NK-92 treated with Interleukin-12 subunit alpha and Interleukin-12 subunit beta, amount 100 ng/mL, for 24 hours (cell line): ENCODE measurements at regions not wholly inside any gene's neighbourhood (a gene's known extent, or its start where the extent isn't known, plus 50 kb on each side); places are given as distances from the start of the nearest gene placed in this dataset.

Experiments used
- DNase-seq: peaks from one replicate; lab custom pipeline; 2025; lab: John Stamatoyannopoulos, UW

DNA sequence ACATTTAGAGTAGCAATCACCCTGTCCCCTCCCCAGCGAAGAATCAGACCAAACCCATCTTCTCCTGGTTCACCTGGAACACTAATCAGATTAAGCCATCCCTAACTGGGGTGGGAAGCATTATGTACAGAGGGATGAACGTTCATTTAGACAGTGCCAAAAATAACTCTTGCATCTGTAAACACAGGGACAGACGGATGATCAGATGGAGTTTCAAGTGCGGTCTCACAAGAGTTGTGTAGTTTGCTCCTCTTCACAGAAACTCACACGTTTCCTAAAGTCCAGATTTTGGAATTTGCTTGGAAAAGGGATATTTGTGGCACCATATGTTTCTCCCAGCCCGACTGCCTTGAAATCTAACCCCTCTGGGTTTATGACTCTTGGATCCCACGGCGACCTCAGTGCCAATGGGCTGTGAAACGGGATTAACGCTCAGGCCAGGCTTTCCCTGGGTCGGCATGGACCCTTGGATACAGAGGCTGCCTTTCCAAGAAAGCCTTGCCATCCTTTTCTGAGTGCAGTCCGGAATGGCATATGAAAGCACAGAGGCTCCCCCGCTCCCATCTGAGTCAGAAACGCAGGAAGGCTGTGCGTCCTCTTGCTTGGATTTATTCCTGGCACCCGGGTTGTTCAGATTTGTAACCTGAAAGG lies 293.2 kb upstream of the HABP2 start:
- DNase-seq: no peak

DNA sequence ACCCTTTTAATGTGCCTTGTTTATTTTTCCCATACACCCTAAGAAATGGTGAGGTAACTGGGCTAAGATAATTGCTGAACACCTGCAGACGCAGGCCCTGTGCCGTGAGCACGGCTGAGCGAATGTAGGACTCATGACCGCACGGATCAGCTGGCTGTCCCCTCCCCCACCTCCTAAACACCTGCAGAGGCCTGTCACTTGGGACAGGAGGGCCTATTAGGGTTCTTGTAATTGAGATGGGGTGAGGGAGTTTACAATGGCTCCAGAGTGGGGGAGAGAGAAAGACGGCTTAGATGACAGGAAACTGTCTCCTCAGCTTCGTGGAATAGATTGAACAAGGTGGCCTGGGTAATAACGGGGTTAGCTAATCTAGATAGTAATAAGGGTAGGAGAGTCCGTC lies 291.7 kb upstream of the HABP2 start:
- DNase-seq: no peak

DNA sequence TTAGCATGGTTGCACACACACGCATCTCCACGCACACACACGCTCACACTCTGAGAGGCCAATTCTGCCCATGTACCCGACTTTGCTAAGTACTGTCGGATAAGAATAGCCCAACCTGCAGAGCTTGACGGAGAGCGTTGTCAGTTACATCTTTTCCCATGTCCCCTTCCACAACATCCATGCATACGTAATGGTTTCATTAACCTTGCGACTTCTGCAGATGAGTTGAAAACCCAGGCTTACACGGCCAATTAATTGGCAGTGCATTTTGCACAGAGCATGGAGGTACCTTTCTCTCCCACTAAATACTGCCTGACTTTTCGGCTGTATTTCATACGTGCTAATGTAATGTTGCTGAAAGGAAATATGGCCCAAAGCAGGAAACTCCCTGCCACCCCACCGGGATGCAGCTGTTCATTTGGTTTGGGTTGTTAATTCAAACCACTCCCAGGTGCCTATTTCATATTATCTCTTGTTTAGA lies 291.2 kb upstream of the HABP2 start:
- DNase-seq: no peak

DNA sequence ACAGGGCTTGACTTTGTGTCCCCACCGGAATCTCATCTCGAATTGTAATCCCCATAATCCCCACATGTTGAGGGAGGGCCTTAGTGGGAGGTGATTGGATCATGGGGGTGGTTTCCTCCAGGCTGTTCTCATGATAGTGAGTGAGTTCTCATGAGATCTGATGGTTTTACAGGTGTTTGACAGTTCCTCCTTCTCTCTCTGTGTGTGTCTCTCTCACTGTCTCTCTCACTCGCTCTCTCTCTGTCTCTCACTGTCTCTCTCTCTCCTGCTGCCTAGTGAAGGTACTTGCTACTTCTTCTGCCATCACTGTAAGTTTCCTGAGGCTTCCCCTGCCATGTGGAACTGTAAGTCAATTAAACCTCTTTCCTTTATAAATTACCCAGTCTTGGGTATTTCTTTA lies 289.8 kb upstream of the HABP2 start:
- no peak for DNase-seq

DNA sequence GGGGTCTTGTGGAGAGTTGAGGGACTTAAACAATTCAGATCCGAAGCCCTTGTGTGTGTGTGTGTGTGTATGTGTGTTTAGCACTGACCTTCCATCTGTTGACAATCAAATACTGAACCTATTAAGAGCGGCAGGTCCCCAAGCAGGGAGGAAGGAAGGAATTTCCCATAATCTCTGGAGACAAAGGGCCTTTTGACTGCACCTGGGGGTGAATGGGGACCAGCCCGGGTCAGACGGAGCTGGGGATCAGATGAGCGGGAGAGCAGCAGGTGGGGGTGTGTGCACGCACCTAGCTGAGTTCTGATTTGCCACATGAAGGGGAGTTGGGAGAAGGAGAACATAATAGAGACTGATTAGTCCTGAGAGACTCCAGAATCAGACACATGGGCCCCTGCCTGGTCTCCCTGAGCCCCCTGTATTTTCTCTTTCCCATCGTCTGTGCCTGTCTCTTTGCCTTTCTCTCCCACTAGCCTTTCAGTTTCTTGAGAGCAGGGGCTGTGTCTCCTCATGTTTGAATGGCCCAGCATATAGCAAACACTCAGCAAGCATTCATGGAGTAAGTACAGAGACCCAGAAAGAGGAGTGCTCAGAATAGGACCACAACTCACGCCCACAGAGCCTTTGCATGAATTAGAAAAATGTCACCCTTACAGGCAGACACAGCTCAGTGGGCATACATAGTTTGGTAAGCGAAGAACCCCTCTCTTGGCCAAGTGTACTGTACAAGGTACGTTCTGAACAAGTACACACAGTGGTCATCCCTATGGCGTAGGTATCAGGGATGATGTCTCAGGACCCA lies 288.3 kb upstream of the HABP2 start:
- DNase-seq: no peak

DNA sequence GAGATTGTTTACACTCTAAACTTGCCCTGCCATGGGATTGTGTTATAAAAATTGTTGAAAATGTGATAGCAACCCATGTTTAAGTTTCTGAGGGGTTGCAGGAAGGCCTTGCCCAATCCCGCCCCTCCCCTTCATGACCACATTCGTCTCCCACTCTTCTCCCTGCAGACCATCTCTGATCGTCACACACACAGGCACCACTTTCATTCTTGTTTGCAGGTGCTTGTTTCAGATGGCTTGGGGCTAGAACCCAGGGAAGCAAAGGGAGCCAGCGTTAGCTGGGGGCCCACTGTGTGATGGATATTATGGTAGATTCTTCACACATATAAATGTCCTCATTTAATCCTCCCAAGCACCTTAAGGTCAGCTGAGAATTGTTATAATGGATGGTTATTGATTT lies 286.7 kb upstream of the HABP2 start:
- no peak for DNase-seq

DNA sequence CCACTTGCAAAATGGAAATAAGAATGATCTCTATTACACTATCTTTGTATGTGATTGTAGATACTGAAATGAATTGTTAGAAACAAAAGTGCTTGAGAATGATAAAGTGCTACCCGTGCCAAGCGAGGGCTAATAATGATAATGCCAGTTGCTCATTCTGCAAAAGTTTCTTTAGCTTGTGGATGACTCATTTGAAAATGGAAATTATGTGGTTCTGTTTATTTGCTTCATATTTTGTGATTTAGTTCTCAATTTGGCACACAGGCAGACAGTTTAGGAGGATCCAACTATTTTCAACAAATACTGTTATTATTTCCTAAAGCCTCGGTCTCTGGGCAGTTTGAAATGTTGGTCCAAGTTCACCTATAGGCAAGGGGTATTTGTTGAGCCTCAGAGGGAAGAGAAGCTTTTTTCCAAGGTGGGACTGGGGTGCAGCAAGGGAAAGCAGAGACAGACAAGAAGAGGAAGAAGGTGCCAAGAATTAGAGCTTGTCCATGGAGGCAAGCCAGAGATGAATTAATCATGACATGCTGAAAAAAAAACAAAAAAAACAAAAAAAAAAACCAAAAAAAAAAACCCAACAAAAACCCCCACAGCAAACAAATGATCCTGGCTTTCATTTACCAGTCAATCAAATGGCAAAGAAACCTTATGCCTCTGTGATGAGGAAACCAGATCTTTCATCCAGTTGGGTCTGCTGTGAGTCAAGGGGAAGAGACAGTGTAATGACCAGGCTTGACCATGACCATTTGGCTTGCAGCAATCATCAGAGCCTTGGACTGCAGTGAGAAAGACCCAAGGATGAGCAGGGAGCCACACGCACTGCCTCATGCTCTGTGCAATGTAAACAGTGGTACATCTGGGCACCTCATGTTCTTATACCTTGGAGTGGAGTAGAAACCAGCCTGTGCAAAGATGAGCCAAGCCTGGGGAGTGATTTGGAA lies 285.0 kb upstream of the HABP2 start:
- DNase-seq: no peak

DNA sequence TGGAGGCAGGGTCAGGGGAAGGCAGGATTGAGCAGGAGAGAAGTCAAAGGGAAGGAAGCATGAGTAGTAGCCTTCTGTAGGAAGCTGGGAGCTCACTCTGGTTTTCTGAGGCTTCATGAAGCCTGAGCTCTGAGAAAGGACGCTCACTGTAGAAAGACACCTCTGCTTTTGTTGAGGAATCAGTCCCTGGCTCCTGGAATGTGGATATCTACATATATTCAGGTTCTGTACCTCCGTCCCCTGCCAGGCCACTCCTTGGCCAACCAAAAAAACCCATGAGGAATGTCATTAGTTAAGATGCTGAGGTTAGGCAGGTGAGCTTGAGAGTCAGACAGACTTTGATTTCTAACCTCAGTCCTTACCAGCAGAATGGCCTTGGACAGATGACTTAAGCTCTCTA lies 283.5 kb upstream of the HABP2 start:
- DNase-seq: no peak

DNA sequence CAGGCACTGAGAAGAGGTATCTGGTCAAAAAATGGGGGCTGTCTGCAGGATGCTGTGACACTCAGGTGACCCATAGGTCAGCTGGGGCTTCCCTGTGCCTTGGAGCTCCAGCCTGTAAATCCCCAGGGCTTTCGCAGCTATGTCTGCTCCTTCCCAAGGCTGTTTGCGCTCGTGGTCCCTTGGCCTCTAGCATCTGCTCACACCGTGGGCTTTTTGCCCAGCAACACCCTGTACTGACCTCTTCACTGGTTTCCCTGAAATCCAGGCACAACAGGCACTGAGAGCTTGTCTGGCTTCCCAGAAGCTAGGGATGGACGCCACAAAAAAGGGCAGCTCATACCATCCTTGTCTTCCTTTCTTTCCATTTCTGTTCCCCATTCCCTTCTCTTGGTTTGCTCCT lies 280.3 kb upstream of the HABP2 start:
- no peak for DNase-seq

DNA sequence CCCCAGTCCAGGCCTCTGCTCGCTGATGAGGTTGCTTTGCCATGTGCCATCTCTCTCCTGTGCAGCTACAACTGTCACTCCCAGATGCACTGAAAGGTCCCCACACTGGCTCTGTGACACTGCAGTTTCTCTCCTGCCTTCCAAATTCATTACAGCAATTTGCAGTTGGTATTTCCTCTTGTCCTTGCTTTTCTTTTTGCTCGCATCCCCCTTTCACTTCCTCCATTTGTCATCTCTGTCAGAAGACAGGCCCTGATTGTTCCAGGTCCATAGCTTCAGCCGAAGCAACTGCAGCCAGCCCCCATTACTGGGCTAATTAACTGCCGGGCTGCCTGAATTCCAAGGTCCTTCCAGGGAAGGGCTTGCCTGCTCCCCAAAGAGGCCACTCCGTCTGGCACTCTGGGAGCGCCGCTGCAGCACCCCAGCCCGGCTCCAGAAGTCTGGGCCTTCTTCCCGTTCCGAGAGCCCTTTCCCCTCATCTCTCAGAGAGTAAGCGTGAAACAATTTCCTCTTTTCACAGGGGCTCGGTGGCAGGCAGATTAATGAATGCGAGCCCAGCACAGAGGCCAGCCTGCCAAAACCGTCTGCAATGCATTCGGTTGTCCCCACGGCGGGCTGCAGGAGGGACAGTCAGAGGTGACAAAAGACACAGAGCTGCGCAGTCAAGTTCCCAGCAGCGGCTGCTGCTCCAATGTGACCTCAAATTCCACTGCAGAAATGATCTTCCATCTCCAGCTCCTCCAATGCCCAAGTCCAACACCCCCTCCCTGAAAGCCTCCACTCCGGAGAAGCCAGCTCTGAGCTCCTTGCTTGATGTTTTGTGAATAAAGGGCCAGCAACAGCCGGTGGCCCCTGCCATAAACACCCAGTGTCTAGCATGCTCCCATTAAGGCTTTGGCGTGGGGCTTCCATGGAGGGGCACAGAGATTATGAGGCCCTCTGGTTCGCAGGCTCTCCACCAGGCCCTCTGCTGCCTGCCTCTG lies 279.4 kb upstream of the HABP2 start:
- no peak for DNase-seq

DNA sequence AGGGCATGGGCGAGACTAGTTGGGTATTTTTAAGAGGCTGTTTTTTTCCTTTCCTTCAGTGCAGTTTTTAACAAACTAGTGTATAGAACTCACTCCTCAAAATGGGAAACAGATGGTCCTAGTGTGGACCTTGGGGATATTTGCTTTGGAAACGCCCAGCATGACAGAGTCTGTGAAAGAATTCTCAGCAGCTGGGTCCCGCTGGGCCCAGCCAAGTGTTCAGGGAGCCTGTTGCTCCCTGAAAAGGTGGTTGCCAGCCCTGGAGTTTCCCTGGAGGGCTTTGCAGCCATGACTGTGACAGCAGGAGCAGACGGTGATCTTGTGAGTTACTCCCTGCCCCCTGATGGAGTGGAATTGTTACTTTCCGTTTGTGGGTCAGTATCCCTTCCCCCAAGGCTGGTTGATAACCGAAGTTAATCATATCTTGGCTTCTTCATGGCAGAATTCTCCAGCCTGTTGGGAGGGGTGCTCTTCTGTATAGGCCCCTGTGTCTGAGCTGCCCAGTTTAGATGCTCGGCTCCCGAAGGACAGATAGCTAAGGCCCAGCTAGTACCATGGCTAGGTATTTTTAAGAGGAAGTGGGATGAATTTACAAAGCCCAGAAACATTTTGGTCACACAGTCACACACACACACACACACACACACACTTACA lies 278.6 kb upstream of the HABP2 start:
- no peak for DNase-seq

DNA sequence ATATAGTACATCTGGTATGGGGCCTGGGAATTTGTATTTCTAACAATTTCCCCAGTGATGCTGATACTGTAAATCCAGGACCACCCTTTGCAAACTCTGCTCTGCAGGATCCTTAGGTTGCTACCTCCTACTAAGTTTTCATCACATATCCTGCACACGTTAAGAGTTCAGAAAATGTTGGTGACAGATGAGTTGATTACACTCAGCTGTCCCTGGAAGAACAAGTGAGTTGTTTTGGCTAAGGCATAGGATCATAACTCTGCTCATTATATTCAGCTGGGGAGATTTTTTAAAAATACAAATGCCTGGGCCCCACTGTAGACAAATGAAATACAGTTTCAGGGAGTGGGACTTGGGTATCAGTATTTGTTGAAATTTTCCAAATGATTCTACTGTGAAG lies 274.6 kb upstream of the HABP2 start:
- no peak for DNase-seq

DNA sequence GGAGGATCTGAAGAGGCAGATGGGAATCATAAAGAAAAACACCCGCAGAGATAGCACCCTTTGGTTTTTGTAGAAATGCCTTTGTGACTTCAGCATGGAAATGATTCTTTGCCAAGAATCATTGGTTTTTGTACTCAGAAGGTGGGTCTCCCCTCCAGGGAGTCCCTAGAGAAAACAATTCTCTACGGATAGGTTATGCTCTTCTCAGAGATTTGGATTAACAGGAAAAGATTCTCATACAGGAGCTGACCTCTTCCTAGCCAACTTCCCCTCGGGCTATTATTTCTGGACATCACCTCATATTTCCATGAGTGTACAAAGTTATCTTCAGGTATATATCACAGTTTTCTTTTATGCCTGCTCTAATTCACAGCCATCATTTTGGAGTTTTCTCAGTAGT lies 274.2 kb upstream of the HABP2 start:
- DNase-seq: no peak

DNA sequence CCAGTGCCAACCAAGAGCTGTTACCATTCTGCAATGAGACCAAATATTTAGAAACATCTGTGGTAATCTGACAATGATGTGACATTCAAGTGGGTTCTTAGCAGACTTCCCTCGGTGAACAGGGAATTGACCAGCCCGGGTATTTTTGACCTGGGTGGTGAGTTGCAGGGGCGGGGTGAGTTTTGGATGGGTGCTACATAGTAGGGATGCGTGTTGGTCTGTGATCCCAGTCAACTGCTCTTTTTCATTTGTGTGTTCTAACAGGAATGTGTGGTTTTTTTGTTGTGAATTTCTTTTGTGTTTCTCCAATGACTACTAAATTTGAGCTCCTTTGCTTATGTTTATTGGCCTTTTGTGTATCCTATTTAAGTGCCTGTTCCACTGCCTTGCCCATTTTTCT lies 273.6 kb upstream of the HABP2 start:
- no peak for DNase-seq

DNA sequence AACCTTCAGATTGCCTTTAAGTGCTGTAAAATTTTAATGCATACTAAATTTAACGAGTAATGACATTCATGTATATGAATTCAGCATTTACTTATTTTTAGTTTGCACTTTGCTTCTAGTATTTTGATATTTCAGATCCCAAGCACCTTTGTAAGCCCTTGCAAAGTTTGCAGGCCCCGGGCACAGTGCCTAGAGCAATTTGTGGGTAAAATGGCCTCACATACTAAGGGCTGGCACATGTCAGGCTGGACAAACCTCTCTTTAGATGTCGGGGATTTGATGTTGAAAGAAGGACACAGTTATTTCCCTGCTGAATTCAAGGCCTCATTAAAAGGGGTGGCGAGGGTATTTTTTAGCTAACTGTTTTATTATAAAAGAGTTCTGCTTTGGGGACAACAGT lies 270.3 kb upstream of the HABP2 start:
- no peak for DNase-seq

DNA sequence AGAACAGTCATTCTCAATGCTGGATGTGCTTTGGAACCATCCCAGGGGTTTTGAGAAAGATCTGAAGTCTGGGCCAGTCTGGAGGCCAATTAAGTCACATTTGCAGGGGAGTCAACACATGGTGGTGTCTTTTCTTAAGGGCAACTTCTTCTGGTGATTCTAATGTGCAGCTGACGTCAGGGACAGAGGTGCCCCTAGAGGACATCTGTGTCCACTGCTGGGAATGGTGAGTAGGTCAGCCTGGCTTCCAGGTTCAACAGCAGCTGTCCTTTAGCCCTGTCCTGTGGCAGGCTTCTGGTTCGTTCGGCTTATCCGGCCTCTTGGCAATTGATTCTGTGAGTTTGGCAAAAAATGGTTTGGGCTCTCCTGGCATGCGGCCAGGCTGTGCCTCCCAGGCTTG lies 269.7 kb upstream of the HABP2 start:
- no peak for DNase-seq

DNA sequence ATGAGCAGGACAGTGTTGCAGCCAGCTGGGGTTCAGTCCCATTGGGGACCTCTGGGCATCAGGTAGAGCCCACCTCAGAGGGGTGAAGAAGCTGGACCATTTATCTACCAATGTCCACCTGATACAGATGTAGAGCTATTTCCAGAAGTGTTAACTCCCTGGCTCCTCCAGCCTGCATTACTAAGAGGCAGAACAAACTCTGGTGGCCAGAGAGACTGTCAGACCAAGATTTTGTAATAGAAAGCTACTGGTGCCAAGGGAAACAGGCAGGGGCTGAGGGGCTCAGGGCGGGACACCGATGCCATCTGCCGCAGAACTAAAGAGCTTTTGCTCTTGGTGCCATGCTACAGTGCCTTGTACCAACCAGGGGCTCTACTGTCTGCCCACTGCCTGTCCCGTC lies 268.2 kb upstream of the HABP2 start:
- DNase-seq: no peak

DNA sequence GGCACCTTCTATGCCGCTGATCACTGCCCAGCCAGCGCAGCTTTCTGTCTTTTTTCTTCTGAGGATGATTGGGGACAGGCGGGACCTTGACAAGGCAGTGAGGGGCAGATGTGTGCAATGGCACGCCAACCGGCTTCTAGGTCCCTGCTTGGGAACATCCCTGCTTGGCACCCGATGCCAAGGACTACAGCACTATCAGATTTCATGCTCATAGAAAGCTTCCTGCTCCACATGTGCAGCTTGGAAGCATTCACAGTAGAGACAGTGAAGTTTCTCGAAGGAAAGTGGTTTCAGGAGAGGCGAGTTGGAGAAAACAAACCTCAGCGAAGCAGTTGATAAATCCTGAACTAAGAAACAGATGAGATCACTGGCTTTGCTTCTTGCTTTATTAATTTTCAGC lies 267.5 kb upstream of the HABP2 start:
- DNase-seq: no peak

DNA sequence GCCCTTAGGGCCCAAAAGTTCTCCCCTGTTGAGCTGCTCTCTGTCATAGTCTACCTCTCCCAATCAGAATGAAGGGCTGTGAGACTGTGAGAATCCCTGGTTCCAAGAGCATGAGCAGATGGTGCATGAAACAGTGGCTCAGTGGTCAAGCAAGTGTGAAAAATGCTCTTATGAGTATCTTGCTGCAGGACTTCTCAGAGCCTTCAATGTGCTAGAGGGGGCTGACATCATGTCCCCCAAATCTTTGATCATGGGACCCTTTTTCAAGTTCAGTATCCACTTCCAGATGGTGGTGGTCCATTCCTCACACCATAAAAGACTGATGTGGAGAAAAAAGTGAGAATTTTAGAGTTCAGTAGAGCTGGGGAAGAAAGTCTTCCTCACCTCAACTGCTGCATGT lies 265.3 kb upstream of the HABP2 start:
- no peak for DNase-seq

DNA sequence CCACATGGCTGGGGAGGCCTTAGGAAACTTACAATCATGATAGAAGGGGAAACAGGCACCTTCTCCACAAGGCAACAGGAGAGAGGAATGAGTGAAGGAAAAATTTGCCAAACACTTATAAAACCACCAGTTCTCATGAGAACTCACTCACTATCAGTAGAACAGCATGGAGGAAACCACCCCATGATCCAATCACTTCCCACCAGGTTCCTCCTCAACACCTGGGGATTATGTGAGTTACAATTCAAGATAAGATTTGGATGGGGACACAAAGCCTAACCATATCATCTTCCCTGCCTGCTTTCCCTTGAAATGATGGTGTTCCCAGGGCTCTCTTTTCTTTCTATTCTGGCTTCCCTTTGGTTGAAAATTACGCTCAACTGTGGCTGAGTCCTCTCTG lies 262.7 kb upstream of the HABP2 start:
- no peak for DNase-seq

DNA sequence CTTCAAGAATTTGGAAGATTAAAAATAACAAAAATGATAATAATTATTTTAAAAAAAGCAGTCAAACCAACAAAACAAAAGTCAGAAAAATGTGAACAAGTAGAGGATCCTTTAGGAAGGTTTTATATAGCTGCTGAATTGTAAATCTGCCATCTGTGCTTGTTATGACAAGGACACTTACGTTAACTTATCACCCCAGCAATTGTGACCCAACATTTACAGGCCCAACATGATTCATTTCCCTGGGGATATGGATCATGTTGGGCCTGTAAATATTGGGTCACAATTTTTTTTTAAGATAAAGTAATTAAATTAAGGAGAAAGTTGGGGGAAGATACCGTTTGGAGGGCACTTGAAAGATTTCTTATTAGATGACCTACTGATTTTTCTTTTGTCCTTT lies 261.4 kb upstream of the HABP2 start:
- no peak for DNase-seq
